HepG2 (cell line): ENCODE measurements at regions not wholly inside any gene's neighbourhood (a gene's known extent, or its start where the extent isn't known, plus 50 kb on each side); places are given as distances from the start of the nearest gene placed in this dataset.

Source experiments
- ATAC-seq: fragments of 200-7000 bp; cut with Tn5 transposase; 3 replicates; pipeline ENCODE4 v1.9.1; 2020; ENCODE audit warnings: mild to moderate bottlenecking, moderate library complexity
- BruUV-seq: library from RNA; stranded (reverse); fragments of 400-500 nt; replicated peaks from 2 replicates; lab custom pipeline; 2021; lab: Mats Ljungman, UMichigan
- CTCF ChIA-PET: fragments of 300-600 bp; formaldehyde crosslinking; extraction: SDS; loops from one replicate; lab custom pipeline; 2021; ENCODE audit warnings: low total read pairs, inconsistent platforms, low intra/inter-chr PET ratio; lab: Yijun Ruan, JAX
- POLR2A ChIA-PET: fragments of 350-600 bp; sonication (Branson Sonifier 250); formaldehyde crosslinking; loops from one replicate; lab custom pipeline; 2020; ENCODE audit warnings: antibody characterized with exemption, inconsistent platforms; lab: Yijun Ruan, JAX
- DNase-seq: peaks from one replicate; pipeline ENCODE4 v3.0.0-alpha.2; 2015; ENCODE audit warnings: low spot score
- FAIRE-seq: peaks from 3 replicates; lab custom pipeline; 2011; peaks lifted over from hg19 to GRCh38; lab: Jason Lieb, UNC
- H2AFZ ChIP-seq: one replicate; pipeline ENCODE4 v1.6.1; 2011; ENCODE audit warnings: low read length, inconsistent platforms
- H3K27ac ChIP-seq: fragments of 300-600 bp; 3 replicates; pipeline ENCODE4 v1.8.0; 2011; ENCODE audit warnings: mixed run types, mild to moderate bottlenecking, mixed read lengths, low read length, inconsistent platforms; ENCODE audit not compliant: insufficient read depth; ENCODE audit errors: extremely low read length
- H3K27me3 ChIP-seq, 2 experiments: fragments of 200-600 bp in 1 of 2; 2 replicates in 1 of 2; 3 replicates in 1 of 2; pipeline versions ENCODE4 v1.6.0 to v1.8.0; 2011; ENCODE audit warnings: low read length in 2 of 2, mild to moderate bottlenecking in 2 of 2, moderate library complexity in 2 of 2, inconsistent platforms in 1 of 2; ENCODE audit not compliant: insufficient read depth in 2 of 2, control insufficient read depth in 1 of 2
- H3K36me3 ChIP-seq, 2 experiments: fragments of 200-600 bp in 1 of 2; replicated peaks in 1 of 2; 2 replicates in 1 of 2; 3 replicates in 1 of 2; pipeline versions ENCODE4 v1.5.1 to v1.8.0; 2011; ENCODE audit warnings: low read length in 2 of 2, inconsistent platforms in 1 of 2; ENCODE audit not compliant: insufficient read depth in 2 of 2, control insufficient read depth in 1 of 2
- H3K4me1 ChIP-seq: 2 replicates; pipeline ENCODE4 v1.5.1; 2012; ENCODE audit warnings: low read length, inconsistent platforms; ENCODE audit not compliant: insufficient read depth
- H3K4me2 ChIP-seq: 2 replicates; pipeline ENCODE4 v1.6.0; 2011; ENCODE audit warnings: low read depth, low read length, inconsistent platforms
- H3K4me3 ChIP-seq, 3 experiments: fragments of 200-600 bp in 1 of 3; sonication (generic), shearing (Covaris generic) in 1 of 3; replicated peaks in 1 of 3; 2 replicates each; pipeline ENCODE4 v1.5.1; 2011 to 2016; ENCODE audit warnings: low read length in 3 of 3, inconsistent platforms in 2 of 3, low read depth in 2 of 3, mild to moderate bottlenecking in 2 of 3, control low read depth in 1 of 3, mixed read lengths in 1 of 3; ENCODE audit not compliant: insufficient read depth in 1 of 3
- H3K79me2 ChIP-seq: one replicate; pipeline ENCODE4 v1.6.1; 2011; ENCODE audit warnings: low read length, inconsistent platforms; ENCODE audit not compliant: insufficient read depth
- H3K9ac ChIP-seq: 2 replicates; pipeline ENCODE4 v1.6.0; 2011; ENCODE audit warnings: mild to moderate bottlenecking, low read depth, low read length, inconsistent platforms; ENCODE audit not compliant: insufficient read depth
- H3K9me3 ChIP-seq: 2 replicates; pipeline ENCODE4 v1.5.1; 2012; ENCODE audit warnings: mild to moderate bottlenecking, low read length
- H4K20me1 ChIP-seq: 2 replicates; pipeline ENCODE4 v1.6.0; 2011; ENCODE audit warnings: inconsistent platforms, mild to moderate bottlenecking, low read length, moderate library complexity; ENCODE audit not compliant: insufficient read depth
- KMT2B ChIP-seq: IDR thresholded peaks from 2 replicates; pipeline ENCODE4 v1.6.1; 2016; ENCODE audit warnings: missing genetic modification reagents, missing compliant biosample characterization
- MLLT10 ChIP-seq: sonication (generic); formaldehyde crosslinking; IDR thresholded peaks from 2 replicates; pipeline ENCODE4 v1.4.0; 2020; ENCODE audit warnings: missing genetic modification reagents
- NAIF1 ChIP-seq: sonication (generic); formaldehyde crosslinking; IDR thresholded peaks from 2 replicates; pipeline ENCODE4 v1.5.0; 2020; ENCODE audit warnings: mild to moderate bottlenecking, missing genetic modification reagents, borderline replicate concordance
- NFIB ChIP-seq: sonication (generic); formaldehyde crosslinking; IDR thresholded peaks from 2 replicates; pipeline ENCODE4 v1.9.0; 2021; ENCODE audit warnings: missing genetic modification reagents, mild to moderate bottlenecking, borderline replicate concordance
- SMC3 ChIP-seq: IDR thresholded peaks from 2 replicates; pipeline ENCODE4 v1.6.1; 2011; ENCODE audit warnings: low read length, improper control_type of control experiment
- SP1 ChIP-seq, 2 experiments: fragments of 450-650 bp in 1 of 2; sonication (generic) in 1 of 2; formaldehyde crosslinking in 1 of 2; IDR thresholded peaks; 2 replicates each; pipeline versions ENCODE4 v1.4.0 to v1.6.1; 2016 to 2020; ENCODE audit warnings: missing genetic modification reagents in 1 of 2
- TEAD2 ChIP-seq: sonication (generic); formaldehyde crosslinking; IDR thresholded peaks from 2 replicates; pipeline ENCODE4 v1.9.0; 2021; ENCODE audit warnings: missing genetic modification reagents
- ZFY ChIP-seq: sonication (generic); formaldehyde crosslinking; IDR thresholded peaks from 2 replicates; pipeline ENCODE4 v1.4.0; 2020; ENCODE audit warnings: missing genetic modification reagents
- ZNF329 ChIP-seq: sonication (generic); formaldehyde crosslinking; IDR thresholded peaks from 2 replicates; pipeline ENCODE4 v1.9.0; 2021; ENCODE audit warnings: low read depth, mild to moderate bottlenecking, missing genetic modification reagents
- ZNF564 ChIP-seq: sonication (generic); formaldehyde crosslinking; IDR thresholded peaks from 2 replicates; pipeline ENCODE4 v1.8.1; 2023; ENCODE audit warnings: mild to moderate bottlenecking, missing genetic modification reagents
- ZNF749 ChIP-seq: sonication (generic); formaldehyde crosslinking; IDR thresholded peaks from 2 replicates; pipeline ENCODE4 v1.8.0; 2022; ENCODE audit warnings: mild to moderate bottlenecking, missing genetic modification reagents, moderate library complexity, borderline replicate concordance
- WGBS: methylation state at CpG from one replicate; pipeline ENCODE4 v1.1.6; 2017; ENCODE audit warnings: low lambda C conversion rate; 5-methylcytosine and 5-hydroxymethylcytosine counted together
- in situ Hi-C: cut with HindIII; loops from 2 replicates; pipeline ENCODE4 v1.10.0; 2017; ENCODE audit warnings: low pct_unique_long_range_greater_than_20kb; ENCODE audit not compliant: extremely low pct_ligation_motif_present
- intact Hi-C: fragments of 100-400 bp; cut with micrococcal nuclease; formaldehyde crosslinking; loops from one replicate; pipeline ENCODE4 v1.10.0; 2022; ENCODE audit not compliant: unreplicated experiment

- Histone ChIP-seq H4K20me1 (no peaks in the 10 kb centered on the region), H3K27me3 (peaks cover 0 to 2% of the 10 kb centered on the region in 2 experiments; a peak in 1 of 5 replicates), H3K27ac (no peak overlapping the region), H3K4me2 (no peak overlapping the region), H3K4me3 (no peak overlapping the region), H3K9me3 (no peaks in the 10 kb centered on the region), H3K36me3 (no peaks in the 10 kb centered on the region), H3K79me2 (no peaks in the 10 kb centered on the region), H3K4me1 (no peaks in the 10 kb centered on the region), H2AFZ (no peak overlapping the region), H3K9ac (no peak overlapping the region)
- intact Hi-C loops = no loop called here
- under 1% methylated on average over 3 of the region's 3 CpGs for WGBS
- in situ Hi-C loops = no loop called here
- DNase-seq (no peak), FAIRE-seq (no peak), ATAC-seq (no peak)
- no peak for TF ChIP-seq TEAD2
- no peak for TF ChIP-seq MLLT10
- no peak for TF ChIP-seq SMC3
- no TSS peak for BruUV-seq
- ChIA-PET CTCF (no interaction called here), POLR2A (no interaction called here)
Observed at GRCh38 chr9:109718861-109719260, 61.1 kb upstream of the PALM2AKAP2 start.

GRCh38 chr9:109721001-109721400 lies 59.0 kb upstream of the PALM2AKAP2 start:
- no peak for ATAC-seq
- DNase-seq = no peak
- H3K4me2 ChIP-seq = no peak overlapping the region
- in situ Hi-C loops = no loop called here
- no peaks in the 10 kb centered on the region for H3K4me1 ChIP-seq
- no TSS peak for BruUV-seq
- no peak overlapping the region for H3K9ac ChIP-seq
- peaks cover 0 to 2% of the 10 kb centered on the region in 2 experiments; a peak in 1 of 5 replicates for H3K27me3 ChIP-seq
- TF ChIP-seq ZNF329 (CRISPR knock-in tag) (no peak), KMT2B (CRISPR knock-in tag) (no peak), ZNF564 (no peak), NFIB (CRISPR knock-in tag) (no peak), NAIF1 (CRISPR knock-in tag) (no peak), ZFY (no peak), ZNF749 (no peak), SP1 (IDR thresholded peaks at IDR 0.05) (no peak), SP1 (CRISPR knock-in tag; IDR thresholded peaks at IDR 0.05) (no peak)
- TF ChIP-seq, all 625 proteins: peak for 0
- 0% methylated on average over 2 of the region's 2 CpGs for WGBS
- ChIA-PET POLR2A (no interaction called here), CTCF (no interaction called here)
- H2AFZ ChIP-seq = no peak overlapping the region
- intact Hi-C loops = no loop called here
- no peaks in the 10 kb centered on the region for H3K36me3 ChIP-seq
- H3K4me3 ChIP-seq = no peak overlapping the region
- H3K27ac ChIP-seq = no peak overlapping the region
- H4K20me1 ChIP-seq = no peaks in the 10 kb centered on the region
- FAIRE-seq = no peak
- no peaks in the 10 kb centered on the region for H3K9me3 ChIP-seq
- no peaks in the 10 kb centered on the region for H3K79me2 ChIP-seq
